PFSK-1 (cell line): ENCODE measurements at regions not wholly inside any gene's neighbourhood (a gene's known extent, or its start where the extent isn't known, plus 50 kb on each side); places are given as distances from the start of the nearest gene placed in this dataset.

Source experiments
- POLR2AphosphoS5 ChIP-seq: IDR thresholded peaks from 2 replicates; pipeline ENCODE4 v1.6.1; 2012; ENCODE audit warnings: low read depth, mild to moderate bottlenecking, control low read depth, low read length, moderate library complexity
- SIN3A ChIP-seq: IDR thresholded peaks from 2 replicates; pipeline ENCODE4 v1.6.1; 2012; ENCODE audit warnings: mild to moderate bottlenecking, low read length, moderate library complexity, borderline replicate concordance; ENCODE audit not compliant: insufficient read depth
- TAF1 ChIP-seq: IDR thresholded peaks from 2 replicates; pipeline ENCODE4 v1.6.1; 2012; ENCODE audit warnings: low read length, control low read depth, borderline replicate concordance; ENCODE audit not compliant: insufficient read depth
- TF ChIP-seq, protein P1 (sequence below), 2 experiments: IDR thresholded peaks; 2 replicates each; pipeline versions ENCODE4 v1.6.1 to v1.8.0; 2011 to 2012; ENCODE audit warnings: low read depth in 2 of 2, low read length in 2 of 2, control low read depth in 1 of 2, inconsistent platforms in 1 of 2, mild to moderate bottlenecking in 1 of 2, moderate library complexity in 1 of 2; ENCODE audit not compliant: insufficient read depth in 1 of 2

DNA sequence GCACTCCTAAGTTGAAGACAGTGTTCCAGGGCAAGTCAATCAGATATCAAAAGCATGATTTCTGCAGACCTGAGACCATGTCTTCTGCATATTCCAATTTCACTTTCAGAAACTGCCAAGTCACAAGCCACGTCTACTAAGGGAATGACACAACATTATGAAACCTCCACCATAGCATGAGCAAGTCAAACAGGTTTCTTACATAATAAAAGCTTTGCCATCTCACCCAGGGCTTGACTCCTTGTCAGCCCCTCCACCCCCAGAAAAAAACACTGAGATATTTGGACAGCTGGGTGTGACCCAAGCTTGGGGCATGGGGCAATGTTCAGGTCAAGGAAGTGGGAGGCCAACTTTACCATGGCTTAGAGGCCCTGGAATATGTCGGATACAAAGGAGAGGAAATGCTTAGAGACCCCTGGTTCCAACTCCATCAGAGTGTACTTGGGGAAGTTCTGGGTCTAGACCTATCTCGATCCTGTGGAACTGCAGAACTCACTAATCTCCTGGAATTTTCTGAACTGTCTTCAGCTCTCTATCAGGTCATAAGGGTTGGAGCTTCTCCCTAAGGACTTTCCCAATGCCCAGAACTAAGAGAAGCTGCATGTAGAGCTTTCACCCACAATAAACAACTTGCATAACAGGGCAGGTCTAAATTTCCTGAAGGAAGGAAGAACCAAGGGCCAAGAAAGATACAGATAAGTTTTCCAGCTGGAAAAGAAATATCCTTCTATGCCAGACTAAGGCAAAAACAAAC lies 80.6 kb upstream of the NAMPT start:
- TF ChIP-seq TAF1, result no peak
- TF ChIP-seq, protein P1, sequence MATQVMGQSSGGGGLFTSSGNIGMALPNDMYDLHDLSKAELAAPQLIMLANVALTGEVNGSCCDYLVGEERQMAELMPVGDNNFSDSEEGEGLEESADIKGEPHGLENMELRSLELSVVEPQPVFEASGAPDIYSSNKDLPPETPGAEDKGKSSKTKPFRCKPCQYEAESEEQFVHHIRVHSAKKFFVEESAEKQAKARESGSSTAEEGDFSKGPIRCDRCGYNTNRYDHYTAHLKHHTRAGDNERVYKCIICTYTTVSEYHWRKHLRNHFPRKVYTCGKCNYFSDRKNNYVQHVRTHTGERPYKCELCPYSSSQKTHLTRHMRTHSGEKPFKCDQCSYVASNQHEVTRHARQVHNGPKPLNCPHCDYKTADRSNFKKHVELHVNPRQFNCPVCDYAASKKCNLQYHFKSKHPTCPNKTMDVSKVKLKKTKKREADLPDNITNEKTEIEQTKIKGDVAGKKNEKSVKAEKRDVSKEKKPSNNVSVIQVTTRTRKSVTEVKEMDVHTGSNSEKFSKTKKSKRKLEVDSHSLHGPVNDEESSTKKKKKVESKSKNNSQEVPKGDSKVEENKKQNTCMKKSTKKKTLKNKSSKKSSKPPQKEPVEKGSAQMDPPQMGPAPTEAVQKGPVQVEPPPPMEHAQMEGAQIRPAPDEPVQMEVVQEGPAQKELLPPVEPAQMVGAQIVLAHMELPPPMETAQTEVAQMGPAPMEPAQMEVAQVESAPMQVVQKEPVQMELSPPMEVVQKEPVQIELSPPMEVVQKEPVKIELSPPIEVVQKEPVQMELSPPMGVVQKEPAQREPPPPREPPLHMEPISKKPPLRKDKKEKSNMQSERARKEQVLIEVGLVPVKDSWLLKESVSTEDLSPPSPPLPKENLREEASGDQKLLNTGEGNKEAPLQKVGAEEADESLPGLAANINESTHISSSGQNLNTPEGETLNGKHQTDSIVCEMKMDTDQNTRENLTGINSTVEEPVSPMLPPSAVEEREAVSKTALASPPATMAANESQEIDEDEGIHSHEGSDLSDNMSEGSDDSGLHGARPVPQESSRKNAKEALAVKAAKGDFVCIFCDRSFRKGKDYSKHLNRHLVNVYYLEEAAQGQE (IDR thresholded peaks at IDR 0.05; ENCODE audit: insufficient read depth in 1 of 2, low read depth in 2 of 2, low read length in 2 of 2), result no peak
- no peak for TF ChIP-seq POLR2AphosphoS5
- TF ChIP-seq SIN3A, result no peak
